ENCODE measurements at regions not wholly inside any gene's neighbourhood (a gene's known extent, or its start where the extent isn't known, plus 50 kb on each side); places are given as distances from the start of the nearest gene placed in this dataset.

GRCh38 chr18:49728542-49728941 lies 84.8 kb downstream of the ACAA2 start:
- DNase-seq (ENCODE audit: low read depth, low spot score), result peak; percentile 54
- TF ChIP-seq CTCF (IDR thresholded peaks at IDR 0.05; ENCODE audit: extremely low read depth in 1 of 2, insufficient read depth in 1 of 2, low read depth in 1 of 2, low read length in 2 of 2), result peak; percentile 84 to 87
- no peak for TF ChIP-seq MAX (IDR thresholded peaks at IDR 0.05; ENCODE audit: insufficient read depth, insufficient read length)
- ChIA-PET CTCF (interaction anchor here (0.7 to 1.5 kb wide), 13 partner anchors 42 to 264 kb away, joined by 3 to 18 read pairs (median 5); no protein-coding TSS in a partner anchor), POLR2A (no interaction called here)
- no peaks in the 10 kb centered on the region for H3K9me1 ChIP-seq (replicated peaks; ENCODE audit: control insufficient read depth, extremely low read depth, insufficient read depth, low read length)
- no peak overlapping the region for H2AFZ ChIP-seq (ENCODE audit: low read depth, low read length)
- no TSS peak for BruUV-seq (replicated peaks)
- H3K9ac ChIP-seq (replicated peaks; ENCODE audit: extremely low read depth, insufficient read depth, low read length), result no peak overlapping the region
- H3K79me2 ChIP-seq (ENCODE audit: control insufficient read depth, insufficient read depth, low read length), result no peaks in the 10 kb centered on the region
- FAIRE-seq, result peak; percentile 60
- no peak overlapping the region for H3K4me3 ChIP-seq (replicated peaks in 1 of 3; ENCODE audit: insufficient read depth in 1 of 3, low read depth in 1 of 3, low read length in 3 of 3)
- peaks cover 33% of the 10 kb centered on the region for H3K4me1 ChIP-seq (ENCODE audit: control insufficient read depth, extremely low read depth, insufficient read depth, low read length)
- no peaks in the 10 kb centered on the region for H3K36me3 ChIP-seq (ENCODE audit: control insufficient read depth in 2 of 2, extremely low read depth in 1 of 2, insufficient read depth in 2 of 2, low read length in 2 of 2)
- H3K9me3 ChIP-seq (replicated peaks; ENCODE audit: control insufficient read depth, insufficient read depth, low read length), result no peaks in the 10 kb centered on the region
- H4K20me1 ChIP-seq (replicated peaks; ENCODE audit: control insufficient read depth, extremely low read depth, insufficient read depth, low read length), result no peaks in the 10 kb centered on the region
- dilution Hi-C loops (cut with MboI; ENCODE audit: extremely low pct_ligation_motif_present, low sequenced_read_pairs), result no loop called here
- no peaks in the 10 kb centered on the region for H3K27me3 ChIP-seq (ENCODE audit: control insufficient read depth in 2 of 2, insufficient read depth in 2 of 2, low read length in 2 of 2)
- H3K4me2 ChIP-seq (ENCODE audit: insufficient read depth, low read length), result no peak overlapping the region
- intact Hi-C loops (cut with micrococcal nuclease), result loop anchor here (1.0 to 5.0 kb wide), 4 partner anchors 84 to 216 kb away; partner anchors contain the start of gene ACAA2
- no peak overlapping the region for H3K27ac ChIP-seq (ENCODE audit: insufficient read depth, low read depth, low read length)

GRCh38 chr18:49727816-49728215 lies 85.5 kb downstream of the ACAA2 start:
- DNase-seq (ENCODE audit: low read depth, low spot score) (no peak), FAIRE-seq (no peak)
- intact Hi-C loops (cut with micrococcal nuclease), result loop anchor here (1.0 to 5.0 kb wide), 4 partner anchors 84 to 216 kb away; partner anchors contain the start of gene ACAA2
- Histone ChIP-seq H3K9me3 (replicated peaks; ENCODE audit: control insufficient read depth, insufficient read depth, low read length) (no peaks in the 10 kb centered on the region), H2AFZ (ENCODE audit: low read depth, low read length) (no peak overlapping the region), H3K27me3 (ENCODE audit: control insufficient read depth in 2 of 2, insufficient read depth in 2 of 2, low read length in 2 of 2) (no peaks in the 10 kb centered on the region), H3K79me2 (ENCODE audit: control insufficient read depth, insufficient read depth, low read length) (no peaks in the 10 kb centered on the region), H3K9me1 (replicated peaks; ENCODE audit: control insufficient read depth, extremely low read depth, insufficient read depth, low read length) (no peaks in the 10 kb centered on the region), H3K4me1 (ENCODE audit: control insufficient read depth, extremely low read depth, insufficient read depth, low read length) (peaks cover 40% of the 10 kb centered on the region), H3K27ac (ENCODE audit: insufficient read depth, low read depth, low read length) (no peak overlapping the region), H4K20me1 (replicated peaks; ENCODE audit: control insufficient read depth, extremely low read depth, insufficient read depth, low read length) (no peaks in the 10 kb centered on the region), H3K4me3 (replicated peaks in 1 of 3; ENCODE audit: insufficient read depth in 1 of 3, low read depth in 1 of 3, low read length in 3 of 3) (no peak overlapping the region), H3K9ac (replicated peaks; ENCODE audit: extremely low read depth, insufficient read depth, low read length) (no peak overlapping the region), H3K36me3 (ENCODE audit: control insufficient read depth in 2 of 2, extremely low read depth in 1 of 2, insufficient read depth in 2 of 2, low read length in 2 of 2) (no peaks in the 10 kb centered on the region), H3K4me2 (ENCODE audit: insufficient read depth, low read length) (no peak overlapping the region)
- BruUV-seq (replicated peaks), result no TSS peak
- dilution Hi-C loops (cut with MboI; ENCODE audit: extremely low pct_ligation_motif_present, low sequenced_read_pairs), result no loop called here
- ChIA-PET POLR2A (no interaction called here), CTCF (interaction anchor here (0.7 to 3.6 kb wide), 14 partner anchors 13 to 217 kb away, joined by 3 to 49 read pairs (median 6); partner anchors contain the start of gene LIPG)
- TF ChIP-seq CTCF (IDR thresholded peaks at IDR 0.05; ENCODE audit: extremely low read depth in 1 of 2, insufficient read depth in 1 of 2, low read depth in 1 of 2, low read length in 2 of 2) (no peak), MAX (IDR thresholded peaks at IDR 0.05; ENCODE audit: insufficient read depth, insufficient read length) (no peak)
